ENCODE measurements at regions not wholly inside any gene's neighbourhood (a gene's known extent, or its start where the extent isn't known, plus 50 kb on each side); places are given as distances from the start of the nearest gene placed in this dataset.

- Histone ChIP-seq H3K4me2 (ENCODE audit: insufficient read depth in 1 of 2, low read depth in 2 of 2, low read length in 2 of 2) (no peak overlapping the region), H4K8ac (ENCODE audit: extremely low read depth, insufficient read depth, low read length) (no peak overlapping the region), H3K36me3 (ENCODE audit: control insufficient read depth in 2 of 4, insufficient read depth in 4 of 4, low read length in 3 of 4) (no peaks in the 10 kb centered on the region), H4K20me1 (replicated peaks in 1 of 2; ENCODE audit: control insufficient read depth in 1 of 2, insufficient read depth in 2 of 2, low read length in 2 of 2) (no peaks in the 10 kb centered on the region), H2BK20ac (ENCODE audit: low read length) (no peak overlapping the region), H3K9me3 (ENCODE audit: insufficient read depth in 2 of 2, low read depth in 1 of 2, low read length in 1 of 2) (no peaks in the 10 kb centered on the region), H2BK12ac (ENCODE audit: low read depth, low read length) (no peak overlapping the region), H3K4me3 (ENCODE audit: extremely low read depth in 1 of 4, insufficient read depth in 2 of 4, low read depth in 3 of 4, low read length in 4 of 4) (no peak overlapping the region), H3K14ac (ENCODE audit: insufficient read length) (no peak overlapping the region), H3K27ac (ENCODE audit: low read depth, low read length) (no peak overlapping the region), H3K79me2 (ENCODE audit: control insufficient read depth in 1 of 2, insufficient read depth in 2 of 2, low read length in 2 of 2) (no peaks in the 10 kb centered on the region), H3K27me3 (replicated peaks in 1 of 4; ENCODE audit: control insufficient read depth in 3 of 4, extremely low read depth in 1 of 4, insufficient read depth in 3 of 4, low read length in 3 of 4) (no peaks in the 10 kb centered on the region), H2AFZ (ENCODE audit: low read length) (no peak overlapping the region), H2BK5ac (ENCODE audit: low read depth, low read length) (no peak overlapping the region), H2BK15ac (ENCODE audit: low read length) (no peak overlapping the region), H4K91ac (replicated peaks; ENCODE audit: insufficient read length, low read length) (no peak overlapping the region), H3K9ac (replicated peaks in 1 of 4; ENCODE audit: extremely low read depth in 1 of 4, low read depth in 3 of 4, low read length in 3 of 4) (no peak overlapping the region), H3K79me1 (ENCODE audit: low read depth, low read length) (no peaks in the 10 kb centered on the region), H4K5ac (ENCODE audit: insufficient read length, low read depth, low read length) (no peak overlapping the region), H3K4ac (replicated peaks; ENCODE audit: insufficient read length, low read depth, low read length) (no peak overlapping the region), H3K23ac (ENCODE audit: insufficient read length) (no peak overlapping the region), H3K23me2 (ENCODE audit: low read depth, low read length) (no peaks in the 10 kb centered on the region), H3K18ac (ENCODE audit: extremely low read depth, low read length) (no peak overlapping the region), H3K4me1 (replicated peaks in 1 of 4; ENCODE audit: control insufficient read depth in 3 of 4, insufficient read depth in 4 of 4, low read length in 3 of 4) (no peaks in the 10 kb centered on the region), H2BK120ac (replicated peaks; ENCODE audit: low read depth, low read length) (no peak overlapping the region), H2AK5ac (ENCODE audit: low read depth, low read length) (no peak overlapping the region), H3K56ac (replicated peaks; ENCODE audit: insufficient read length, low read depth, low read length) (no peak overlapping the region)
- DNase-seq (ENCODE audit: low read depth in 1 of 2, low spot score in 2 of 2) (no peak), FAIRE-seq (no peak)
- POLR2A ChIA-PET (ENCODE audit: partially characterized antibody) = no interaction called here
- WGBS, 2 experiments (ENCODE audit: extremely low coverage in 1 of 2, insufficient coverage in 1 of 2, insufficient read length in 1 of 2, insufficient replicate concordance in 2 of 2, low coverage in 1 of 2, low lambda C conversion rate in 2 of 2, missing lambda C conversion rate in 1 of 2) = 83% methylated on average over 5 of the region's 5 CpGs; no CpG with 5 or more reads in 1 of the 2 experiments
- CTCF ChIA-PET (ENCODE audit: partially characterized antibody) = no interaction called here
- TF ChIP-seq GTF2F1 (IDR thresholded peaks at IDR 0.05; ENCODE audit: borderline replicate concordance, low read depth, low read length) (no peak), SAP30 (IDR thresholded peaks at IDR 0.05; ENCODE audit: insufficient read depth, insufficient replicate concordance, low read length) (no peak), CEBPB (IDR thresholded peaks at IDR 0.05; ENCODE audit: low read depth, low read length) (no peak), BACH1 (IDR thresholded peaks at IDR 0.05; ENCODE audit: low read length) (no peak), FOSL1 (IDR thresholded peaks at IDR 0.05; ENCODE audit: insufficient read depth, low read depth, low read length) (no peak), YY1 (IDR thresholded peaks at IDR 0.05; ENCODE audit: low read depth, low read length) (no peak), MAFK (IDR thresholded peaks at IDR 0.05; ENCODE audit: low read depth, low read length) (no peak), JUND (IDR thresholded peaks at IDR 0.05; ENCODE audit: low read length) (no peak), KDM1A (IDR thresholded peaks at IDR 0.05; ENCODE audit: borderline replicate concordance, low read length) (no peak), TCF12 (IDR thresholded peaks at IDR 0.05; ENCODE audit: low read depth, low read length) (no peak)
Observed at GRCh38 chr7:52831321-52831720, 204.1 kb upstream of the POM121L12 start.

Measured in H1 (cell line).